ENCODE measurements at regions not wholly inside any gene's neighbourhood (a gene's known extent, or its start where the extent isn't known, plus 50 kb on each side); places are given as distances from the start of the nearest gene placed in this dataset.

GRCh38 chr7:10704653-10705052, 269.0 kb upstream of the PHF14 start:
- H3K4me2 ChIP-seq (replicated peaks; ENCODE audit: extremely low read depth, low read length, poor library complexity, severe bottlenecking): no peak overlapping the region
- no peaks in the 10 kb centered on the region for H4K20me1 ChIP-seq (ENCODE audit: insufficient read depth, low read length)
- 97% methylated on average over 4 of the region's 4 CpGs for WGBS (ENCODE audit: insufficient coverage)
- H3K27ac ChIP-seq (ENCODE audit: low read depth in 1 of 2, low read length in 2 of 2): no peak overlapping the region
- intact Hi-C loops (cut with micrococcal nuclease): no loop called here
- H3K36me3 ChIP-seq (replicated peaks in 1 of 2; ENCODE audit: control insufficient read depth in 1 of 2, insufficient read depth in 2 of 2, low read length in 2 of 2): no peaks in the 10 kb centered on the region
- no peak overlapping the region for H2AFZ ChIP-seq (ENCODE audit: insufficient read depth, low read depth, low read length, poor library complexity, severe bottlenecking)
- TF ChIP-seq, protein P1, sequence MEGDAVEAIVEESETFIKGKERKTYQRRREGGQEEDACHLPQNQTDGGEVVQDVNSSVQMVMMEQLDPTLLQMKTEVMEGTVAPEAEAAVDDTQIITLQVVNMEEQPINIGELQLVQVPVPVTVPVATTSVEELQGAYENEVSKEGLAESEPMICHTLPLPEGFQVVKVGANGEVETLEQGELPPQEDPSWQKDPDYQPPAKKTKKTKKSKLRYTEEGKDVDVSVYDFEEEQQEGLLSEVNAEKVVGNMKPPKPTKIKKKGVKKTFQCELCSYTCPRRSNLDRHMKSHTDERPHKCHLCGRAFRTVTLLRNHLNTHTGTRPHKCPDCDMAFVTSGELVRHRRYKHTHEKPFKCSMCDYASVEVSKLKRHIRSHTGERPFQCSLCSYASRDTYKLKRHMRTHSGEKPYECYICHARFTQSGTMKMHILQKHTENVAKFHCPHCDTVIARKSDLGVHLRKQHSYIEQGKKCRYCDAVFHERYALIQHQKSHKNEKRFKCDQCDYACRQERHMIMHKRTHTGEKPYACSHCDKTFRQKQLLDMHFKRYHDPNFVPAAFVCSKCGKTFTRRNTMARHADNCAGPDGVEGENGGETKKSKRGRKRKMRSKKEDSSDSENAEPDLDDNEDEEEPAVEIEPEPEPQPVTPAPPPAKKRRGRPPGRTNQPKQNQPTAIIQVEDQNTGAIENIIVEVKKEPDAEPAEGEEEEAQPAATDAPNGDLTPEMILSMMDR (IDR thresholded peaks at IDR 0.05): no peak
- Mint-ChIP-seq H3K4me1 (no peaks in the 10 kb centered on the region), H3K36me3 (no peaks in the 10 kb centered on the region), H3K9me3 (peaks cover 2 to 17% (median 10%) of the 10 kb centered on the region in 7 donors), H3K4me3 (no peak overlapping the region), H3K27ac (no peak overlapping the region), H3K27me3 (ENCODE audit: low read depth in 3 of 3) (no peaks in the 10 kb centered on the region)
- H3K9ac ChIP-seq (ENCODE audit: insufficient read depth, low read length, poor library complexity, severe bottlenecking): no peak overlapping the region
- H3K9me3 ChIP-seq (replicated peaks in 1 of 2; ENCODE audit: control insufficient read depth in 1 of 2, insufficient read depth in 1 of 2, low read length in 2 of 2): no peaks in the 10 kb centered on the region
- no peak for DNase-seq
- no peaks in the 10 kb centered on the region for H3K79me2 ChIP-seq (ENCODE audit: insufficient read depth, low read length)
- H3K4me1 ChIP-seq (ENCODE audit: control insufficient read depth in 1 of 2, insufficient read depth in 2 of 2, low read length in 2 of 2): no peaks in the 10 kb centered on the region
- no peak overlapping the region for H3K4me3 ChIP-seq (replicated peaks in 1 of 3; ENCODE audit: low read depth in 2 of 3, low read length in 3 of 3)
- H3K27me3 ChIP-seq (ENCODE audit: control insufficient read depth in 2 of 2, insufficient read depth in 2 of 2, low read length in 2 of 2): no peaks in the 10 kb centered on the region

- no peaks in the 10 kb centered on the region for H3K9me3 ChIP-seq (replicated peaks in 1 of 2; ENCODE audit: control insufficient read depth in 1 of 2, insufficient read depth in 1 of 2, low read length in 2 of 2)
- H4K20me1 ChIP-seq (ENCODE audit: insufficient read depth, low read length): no peaks in the 10 kb centered on the region
- H3K9me3 Mint-ChIP-seq: no peaks in the 10 kb centered on the region
- no peaks in the 10 kb centered on the region for H3K27me3 ChIP-seq (ENCODE audit: control insufficient read depth in 2 of 2, insufficient read depth in 2 of 2, low read length in 2 of 2)
- no peaks in the 10 kb centered on the region for H3K4me1 Mint-ChIP-seq
- no peak for DNase-seq
- H3K27ac Mint-ChIP-seq: no peak overlapping the region
- no peaks in the 10 kb centered on the region for H3K27me3 Mint-ChIP-seq (ENCODE audit: low read depth in 3 of 3)
- no peaks in the 10 kb centered on the region for H3K36me3 ChIP-seq (replicated peaks in 1 of 2; ENCODE audit: control insufficient read depth in 1 of 2, insufficient read depth in 2 of 2, low read length in 2 of 2)
- no peaks in the 10 kb centered on the region for H3K79me2 ChIP-seq (ENCODE audit: insufficient read depth, low read length)
- H3K4me2 ChIP-seq (replicated peaks; ENCODE audit: extremely low read depth, low read length, poor library complexity, severe bottlenecking): no peak overlapping the region
- TF ChIP-seq, protein P1 (IDR thresholded peaks at IDR 0.05): no peak
- no peak overlapping the region for H2AFZ ChIP-seq (ENCODE audit: insufficient read depth, low read depth, low read length, poor library complexity, severe bottlenecking)
- H3K4me3 Mint-ChIP-seq: no peak overlapping the region
- intact Hi-C loops (cut with micrococcal nuclease): no loop called here
- no peak overlapping the region for H3K4me3 ChIP-seq (replicated peaks in 1 of 3; ENCODE audit: low read depth in 2 of 3, low read length in 3 of 3)
- no peak overlapping the region for H3K27ac ChIP-seq (ENCODE audit: low read depth in 1 of 2, low read length in 2 of 2)
- no peaks in the 10 kb centered on the region for H3K36me3 Mint-ChIP-seq
- H3K9ac ChIP-seq (ENCODE audit: insufficient read depth, low read length, poor library complexity, severe bottlenecking): no peak overlapping the region
- no peaks in the 10 kb centered on the region for H3K4me1 ChIP-seq (ENCODE audit: control insufficient read depth in 1 of 2, insufficient read depth in 2 of 2, low read length in 2 of 2)
- 0% methylated on average over 1 of the region's 3 CpGs for WGBS (ENCODE audit: insufficient coverage)
Observed at GRCh38 chr7:10706875-10707493, 266.7 kb upstream of the PHF14 start.
